Endothelial cell of umbilical vein (primary cell): ENCODE measurements at regions not wholly inside any gene's neighbourhood (a gene's known extent, or its start where the extent isn't known, plus 50 kb on each side); places are given as distances from the start of the nearest gene placed in this dataset.

Experiments used
- BruUV-seq: library from RNA; stranded (reverse); fragments of 400-500 nt; replicated peaks from 2 replicates; lab custom pipeline; 2021; lab: Mats Ljungman, UMichigan
- CTCF ChIA-PET: fragments of 300-600, 350-600 bp; sonication (Branson Sonifier 250); formaldehyde crosslinking; loops from one replicate; lab custom pipeline; 2021; ENCODE audit warnings: antibody characterized with exemption, inconsistent platforms; lab: Charles Lee
- POLR2A ChIA-PET: fragments of 300-600, 350-600 bp; sonication (Branson Sonifier 250); formaldehyde crosslinking; loops from one replicate; lab custom pipeline; 2021; ENCODE audit warnings: antibody characterized with exemption, inconsistent platforms; lab: Charles Lee
- DNase-seq: peaks from one replicate; pipeline ENCODE4 v3.0.0-alpha.2; 2011; ENCODE audit warnings: low read depth, low spot score
- FAIRE-seq: peaks from 2 replicates; lab custom pipeline; 2011; peaks lifted over from hg19 to GRCh38; lab: Jason Lieb, UNC
- H2AFZ ChIP-seq: 2 replicates; pipeline ENCODE4 v1.6.0; 2012; ENCODE audit warnings: low read depth, low read length, control low read depth, inconsistent platforms
- H3K27ac ChIP-seq: 2 replicates; pipeline ENCODE4 v1.5.1; 2011; ENCODE audit warnings: low read depth, mild to moderate bottlenecking, control low read depth, low read length, moderate library complexity; ENCODE audit not compliant: insufficient read depth
- H3K27me3 ChIP-seq, 2 experiments: 2 replicates each; pipeline versions ENCODE4 v1.6.0 to v1.6.1; 2011; ENCODE audit warnings: low read length in 2 of 2, mixed read lengths in 1 of 2; ENCODE audit not compliant: control insufficient read depth in 2 of 2, insufficient read depth in 2 of 2
- H3K36me3 ChIP-seq, 2 experiments: 2 replicates in 1 of 2; 3 replicates in 1 of 2; pipeline ENCODE4 v1.5.1; 2011; ENCODE audit warnings: low read length in 2 of 2, mild to moderate bottlenecking in 1 of 2, moderate library complexity in 1 of 2; ENCODE audit not compliant: control insufficient read depth in 2 of 2, insufficient read depth in 2 of 2; ENCODE audit errors: extremely low read depth in 1 of 2
- H3K4me1 ChIP-seq: 3 replicates; pipeline ENCODE4 v1.5.1; 2011; ENCODE audit warnings: mild to moderate bottlenecking, low read length; ENCODE audit not compliant: control insufficient read depth, insufficient read depth; ENCODE audit errors: extremely low read depth
- H3K4me2 ChIP-seq: 2 replicates; pipeline ENCODE4 v1.6.1; 2011; ENCODE audit warnings: low read length, control low read depth, mixed read lengths; ENCODE audit not compliant: insufficient read depth
- H3K4me3 ChIP-seq, 3 experiments: fragments of 200-600 bp in 1 of 3; sonication (generic), shearing (Covaris generic) in 1 of 3; replicated peaks in 1 of 3; 2 replicates each; pipeline ENCODE4 v1.5.1; 2011 to 2016; ENCODE audit warnings: control low read depth in 3 of 3, low read length in 3 of 3, mild to moderate bottlenecking in 2 of 3, inconsistent platforms in 1 of 3, low read depth in 1 of 3, moderate library complexity in 1 of 3; ENCODE audit not compliant: insufficient read depth in 1 of 3
- H3K79me2 ChIP-seq: 2 replicates; pipeline ENCODE4 v1.6.0; 2012; ENCODE audit warnings: low read length, inconsistent platforms; ENCODE audit not compliant: control insufficient read depth, insufficient read depth
- H3K9ac ChIP-seq: replicated peaks from 2 replicates; pipeline ENCODE3; 2011; ENCODE audit warnings: low read length, control low read depth; ENCODE audit not compliant: insufficient read depth; ENCODE audit errors: extremely low read depth
- H3K9me1 ChIP-seq: replicated peaks from 3 replicates; pipeline ENCODE4 v1.6.0; 2011; ENCODE audit warnings: mild to moderate bottlenecking, low read length; ENCODE audit not compliant: control insufficient read depth, insufficient read depth; ENCODE audit errors: extremely low read depth
- H3K9me3 ChIP-seq: replicated peaks from 2 replicates; pipeline ENCODE4 v1.5.1; 2012; ENCODE audit warnings: low read length, inconsistent platforms; ENCODE audit not compliant: control insufficient read depth, insufficient read depth
- H4K20me1 ChIP-seq: replicated peaks from 2 replicates; pipeline ENCODE3; 2011; ENCODE audit warnings: mild to moderate bottlenecking, low read length; ENCODE audit not compliant: control insufficient read depth, insufficient read depth; ENCODE audit errors: extremely low read depth
- CTCF ChIP-seq, 2 donors: IDR thresholded peaks; 1 replicate in 1 of 2; 2 replicates in 1 of 2; pipeline ENCODE4 v1.5.1; 2011; ENCODE audit warnings: low read length in 2 of 2, mild to moderate bottlenecking in 2 of 2, moderate library complexity in 2 of 2, control low read depth in 1 of 2, inconsistent platforms in 1 of 2, low read depth in 1 of 2; ENCODE audit not compliant: insufficient read depth in 1 of 2; ENCODE audit errors: extremely low read depth in 1 of 2
- EZH2 ChIP-seq: IDR thresholded peaks from 2 replicates; pipeline ENCODE4 v1.6.1; 2012; ENCODE audit warnings: borderline replicate concordance, low read depth, mild to moderate bottlenecking, moderate library complexity, low read length, inconsistent platforms; ENCODE audit not compliant: severe bottlenecking
- FOS ChIP-seq: IDR thresholded peaks from 2 replicates; pipeline ENCODE4 v1.6.1; 2011; ENCODE audit warnings: mild to moderate bottlenecking, low read length, moderate library complexity, borderline replicate concordance; ENCODE audit not compliant: insufficient read depth
- GATA2 ChIP-seq: IDR thresholded peaks from 2 replicates; pipeline ENCODE4 v1.7.0; 2011; ENCODE audit warnings: low read depth, mild to moderate bottlenecking, moderate library complexity, mixed read lengths, low read length; ENCODE audit not compliant: insufficient read length, insufficient read depth
- JUN ChIP-seq: IDR thresholded peaks from 2 replicates; pipeline ENCODE4 v1.6.1; 2011; ENCODE audit warnings: borderline replicate concordance, low read depth; ENCODE audit not compliant: insufficient read length, insufficient read depth
- MAX ChIP-seq: IDR thresholded peaks from 2 replicates; pipeline ENCODE4 v1.6.1; 2011; ENCODE audit not compliant: insufficient read depth, insufficient read length
- MYC ChIP-seq: IDR thresholded peaks from one replicate; pipeline ENCODE4 v1.6.1; 2011; ENCODE audit warnings: mild to moderate bottlenecking, low read depth, low read length
- POLR2A ChIP-seq: IDR thresholded peaks from 2 replicates; pipeline ENCODE4 v1.6.1; 2012; ENCODE audit warnings: low read depth, mild to moderate bottlenecking, control low read depth, low read length
- POLR2AphosphoS5 ChIP-seq: IDR thresholded peaks from 2 replicates; pipeline ENCODE4 v1.6.1; 2012; ENCODE audit warnings: low read depth, mild to moderate bottlenecking, control low read depth, low read length, moderate library complexity; ENCODE audit not compliant: insufficient read depth
- dilution Hi-C: fragments of 300-500 bp; cut with MboI; formaldehyde crosslinking; loops from one replicate; pipeline ENCODE4 v1.15.0; 2019; ENCODE audit warnings: low sequenced_read_pairs; ENCODE audit not compliant: extremely low pct_ligation_motif_present
- intact Hi-C: fragments of 100-400 bp; cut with micrococcal nuclease; formaldehyde crosslinking; loops from one replicate; pipeline ENCODE4 v1.10.0; 2022

GRCh38 chr14:28690029-28690692, 76.4 kb upstream of the FOXG1 start:
- no TSS peak for BruUV-seq
- FAIRE-seq, result no peak
- CTCF ChIA-PET, result no interaction called here
- Histone ChIP-seq H3K9me3 (no peaks in the 10 kb centered on the region), H2AFZ (no peak overlapping the region), H3K36me3 (no peaks in the 10 kb centered on the region), H3K4me1 (no peaks in the 10 kb centered on the region), H3K4me3 (no peak overlapping the region), H3K27ac (no peak overlapping the region), H4K20me1 (no peaks in the 10 kb centered on the region), H3K4me2 (no peak overlapping the region), H3K9me1 (no peaks in the 10 kb centered on the region), H3K79me2 (no peaks in the 10 kb centered on the region), H3K9ac (no peak overlapping the region), H3K27me3 (peaks cover 0 to 11% of the 10 kb centered on the region in 2 experiments)
- POLR2A ChIA-PET, result no interaction called here
- intact Hi-C loops, result no loop called here
- TF ChIP-seq GATA2 (no peak), MYC (no peak)
- dilution Hi-C loops, result no loop called here
- DNase-seq, result no peak

- POLR2A ChIA-PET, result no interaction called here
- no peak overlapping the region for H3K27ac ChIP-seq
- CTCF ChIA-PET, result no interaction called here
- TF ChIP-seq FOS (no peak), MAX (no peak), CTCF (IDR thresholded peaks at IDR 0.05; ENCODE audit: extremely low read depth in 1 of 2, insufficient read depth in 1 of 2, low read depth in 1 of 2, low read length in 2 of 2) (no peak), EZH2 (no peak), POLR2A (no peak), GATA2 (no peak), JUN (no peak), MYC (no peak), POLR2AphosphoS5 (no peak)
- H3K27me3 ChIP-seq, result peaks cover 0 to 5% of the 10 kb centered on the region in 2 experiments
- H3K4me2 ChIP-seq, result no peak overlapping the region
- no peaks in the 10 kb centered on the region for H4K20me1 ChIP-seq
- H3K4me1 ChIP-seq, result no peaks in the 10 kb centered on the region
- DNase-seq, result no peak
- H3K9me3 ChIP-seq, result no peaks in the 10 kb centered on the region
- no peaks in the 10 kb centered on the region for H3K36me3 ChIP-seq
- intact Hi-C loops, result no loop called here
- no peaks in the 10 kb centered on the region for H3K79me2 ChIP-seq
- dilution Hi-C loops, result no loop called here
- no peak overlapping the region for H3K9ac ChIP-seq
- BruUV-seq, result no TSS peak
- no peak overlapping the region for H2AFZ ChIP-seq
- no peak overlapping the region for H3K4me3 ChIP-seq
- no peak for FAIRE-seq
- H3K9me1 ChIP-seq, result no peaks in the 10 kb centered on the region
Measured at GRCh38 chr14:28695109-28695508, 71.5 kb upstream of the FOXG1 start.
